H9 (cell line): ENCODE measurements at regions not wholly inside any gene's neighbourhood (a gene's known extent, or its start where the extent isn't known, plus 50 kb on each side); places are given as distances from the start of the nearest gene placed in this dataset.

Experiments used
- DNase-seq: peaks from one replicate; pipeline ENCODE4 v3.0.0-alpha.2; 2017
- H2AFZ ChIP-seq: one replicate; pipeline ENCODE4 v1.6.1; 2013; ENCODE audit warnings: mild to moderate bottlenecking, low read length, control low read depth, moderate library complexity
- H2AK5ac ChIP-seq: 2 replicates; pipeline ENCODE4 v1.6.1; 2013; ENCODE audit warnings: low read length, control low read depth, mixed read lengths; ENCODE audit not compliant: insufficient read length
- H2BK120ac ChIP-seq: one replicate; pipeline ENCODE4 v1.6.1; 2013; ENCODE audit warnings: low read depth, mild to moderate bottlenecking, low read length, control low read depth, inconsistent platforms; ENCODE audit not compliant: poor library complexity, severe bottlenecking
- H2BK12ac ChIP-seq: 2 replicates; pipeline ENCODE4 v1.6.1; 2013; ENCODE audit warnings: low read length, control low read depth, mixed read lengths, low read depth; ENCODE audit not compliant: insufficient read length
- H2BK15ac ChIP-seq: 2 replicates; pipeline ENCODE4 v1.6.1; 2013; ENCODE audit warnings: low read depth, low read length, control low read depth
- H2BK20ac ChIP-seq: one replicate; pipeline ENCODE4 v1.6.1; 2013; ENCODE audit warnings: low read depth, mild to moderate bottlenecking, low read length, control low read depth, inconsistent platforms; ENCODE audit not compliant: poor library complexity, severe bottlenecking
- H2BK5ac ChIP-seq: 2 replicates; pipeline ENCODE4 v1.6.1; 2013; ENCODE audit warnings: low read length, control low read depth, mixed read lengths; ENCODE audit not compliant: insufficient read length
- H3K14ac ChIP-seq: 2 replicates; pipeline ENCODE4 v1.6.1; 2013; ENCODE audit warnings: low read length, control low read depth; ENCODE audit not compliant: insufficient read depth
- H3K18ac ChIP-seq: 2 replicates; pipeline ENCODE4 v1.6.1; 2013; ENCODE audit warnings: low read depth, mild to moderate bottlenecking, mixed read lengths, low read length, control low read depth; ENCODE audit not compliant: insufficient read length
- H3K23ac ChIP-seq: 2 replicates; pipeline ENCODE4 v1.6.1; 2013; ENCODE audit warnings: low read length, control low read depth, mixed read lengths, low read depth; ENCODE audit not compliant: insufficient read length
- H3K23me2 ChIP-seq: 2 replicates; pipeline ENCODE4 v1.6.1; 2013; ENCODE audit warnings: low read depth, mild to moderate bottlenecking, mixed read lengths, low read length, control low read depth; ENCODE audit not compliant: insufficient read length, poor library complexity, severe bottlenecking
- H3K27ac ChIP-seq: 2 replicates; pipeline ENCODE4 v1.5.1; 2013; ENCODE audit warnings: low read length, control low read depth, mixed read lengths, low read depth; ENCODE audit not compliant: insufficient read length
- H3K27me3 ChIP-seq: 2 replicates; pipeline ENCODE4 v1.6.1; 2013; ENCODE audit warnings: low read length, control low read depth, inconsistent platforms; ENCODE audit not compliant: insufficient read depth
- H3K4ac ChIP-seq: 2 replicates; pipeline ENCODE4 v1.6.1; 2013; ENCODE audit warnings: low read depth, mild to moderate bottlenecking, control low read depth, inconsistent platforms, low read length, moderate library complexity
- H3K4me1 ChIP-seq: 2 replicates; pipeline ENCODE4 v1.6.1; 2013; ENCODE audit warnings: low read length, control low read depth, inconsistent platforms; ENCODE audit not compliant: insufficient read depth
- H3K4me2 ChIP-seq: 2 replicates; pipeline ENCODE4 v1.6.1; 2013; ENCODE audit warnings: low read length, control low read depth, mixed read lengths; ENCODE audit not compliant: insufficient read length, insufficient read depth
- H3K56ac ChIP-seq: 2 replicates; pipeline ENCODE4 v1.6.1; 2013; ENCODE audit warnings: low read depth, mild to moderate bottlenecking, mixed read lengths, low read length, control low read depth; ENCODE audit not compliant: insufficient read length
- H3K79me1 ChIP-seq: 2 replicates; pipeline ENCODE4 v1.6.1; 2013; ENCODE audit warnings: low read depth, mild to moderate bottlenecking, moderate library complexity, low read length, control low read depth, inconsistent platforms; ENCODE audit not compliant: insufficient read depth, poor library complexity, severe bottlenecking
- H3K79me2 ChIP-seq: 2 replicates; pipeline ENCODE4 v1.6.1; 2013; ENCODE audit warnings: low read length, control low read depth, inconsistent platforms; ENCODE audit not compliant: insufficient read depth
- H3K9ac ChIP-seq: 2 replicates; pipeline ENCODE4 v1.6.1; 2013; ENCODE audit warnings: low read length, control low read depth, mixed read lengths; ENCODE audit not compliant: insufficient read length; ENCODE audit errors: extremely low read depth
- H3K9me3 ChIP-seq: one replicate; pipeline ENCODE4 v1.6.1; 2013; ENCODE audit warnings: low read depth, low read length, inconsistent platforms; ENCODE audit not compliant: control insufficient read depth
- H3T11ph ChIP-seq: one replicate; pipeline ENCODE4 v1.6.1; 2013; ENCODE audit warnings: mild to moderate bottlenecking, low read length, control low read depth, inconsistent platforms
- H4K20me1 ChIP-seq: one replicate; pipeline ENCODE4 v1.6.1; 2013; ENCODE audit not compliant: control insufficient read depth, insufficient read length, insufficient read depth
- H4K5ac ChIP-seq: 2 replicates; pipeline ENCODE4 v1.6.1; 2013; ENCODE audit warnings: low read depth, mild to moderate bottlenecking, mixed read lengths, low read length, control low read depth; ENCODE audit not compliant: insufficient read length
- H4K8ac ChIP-seq: replicated peaks from 2 replicates; pipeline ENCODE4 v1.6.1; 2013; ENCODE audit warnings: low read length, control low read depth, mixed read lengths, low read depth; ENCODE audit not compliant: insufficient read length
- H4K91ac ChIP-seq: 2 replicates; pipeline ENCODE4 v1.6.1; 2013; ENCODE audit warnings: low read depth, mild to moderate bottlenecking, moderate library complexity, mixed read lengths, low read length, control low read depth; ENCODE audit not compliant: insufficient read length
- H3K27ac Mint-ChIP-seq, 3 experiments: 2 replicates in 2 of 3; 3 replicates in 1 of 3; pipeline ENCODE4 v1.8.0; 2020 to 2021; ENCODE audit warnings: mixed read lengths in 3 of 3, mild to moderate bottlenecking in 1 of 3, moderate library complexity in 1 of 3
- H3K27me3 Mint-ChIP-seq: 2 replicates; pipeline ENCODE4 v1.8.0; 2021; ENCODE audit warnings: low read depth, mild to moderate bottlenecking, moderate library complexity, mixed read lengths
- H3K36me3 Mint-ChIP-seq, 3 experiments: 2 replicates in 2 of 3; 3 replicates in 1 of 3; pipeline ENCODE4 v1.8.0; 2020 to 2021; ENCODE audit warnings: low read depth in 3 of 3, mixed read lengths in 3 of 3; ENCODE audit not compliant: insufficient read depth in 1 of 3
- H3K4me1 Mint-ChIP-seq, 2 experiments: 2 replicates each; pipeline ENCODE4 v1.8.0; 2020; ENCODE audit warnings: mixed read lengths in 2 of 2
- H3K4me3 Mint-ChIP-seq, 2 experiments: 2 replicates in 1 of 2; 3 replicates in 1 of 2; pipeline ENCODE4 v1.8.0; 2020 to 2021; ENCODE audit warnings: mild to moderate bottlenecking in 2 of 2, mixed read lengths in 2 of 2, moderate library complexity in 1 of 2
- H3K9me3 Mint-ChIP-seq, 2 experiments: 2 replicates in 1 of 2; 3 replicates in 1 of 2; pipeline ENCODE4 v1.8.0; 2020; ENCODE audit warnings: mild to moderate bottlenecking in 2 of 2, mixed read lengths in 2 of 2, moderate library complexity in 1 of 2
- WGBS: extraction: QIAGEN DNeasy Blood & Tissue Kit; methylation state at CpG from one replicate; pipeline ENCODE4 v1.1.7; 2013; ENCODE audit warnings: missing lambda C conversion rate, low lambda C conversion rate, mixed read lengths; ENCODE audit not compliant: insufficient read length; ENCODE audit errors: extremely low coverage; 5-methylcytosine and 5-hydroxymethylcytosine counted together
- TF ChIP-seq, protein P1 (sequence below): fragments of 200-600 bp; sonication (generic); conservative IDR thresholded peaks from 3 replicates; pipeline ENCODE4 v1.8.0; 2021; ENCODE audit warnings: antibody characterized with exemption, mild to moderate bottlenecking

DNA sequence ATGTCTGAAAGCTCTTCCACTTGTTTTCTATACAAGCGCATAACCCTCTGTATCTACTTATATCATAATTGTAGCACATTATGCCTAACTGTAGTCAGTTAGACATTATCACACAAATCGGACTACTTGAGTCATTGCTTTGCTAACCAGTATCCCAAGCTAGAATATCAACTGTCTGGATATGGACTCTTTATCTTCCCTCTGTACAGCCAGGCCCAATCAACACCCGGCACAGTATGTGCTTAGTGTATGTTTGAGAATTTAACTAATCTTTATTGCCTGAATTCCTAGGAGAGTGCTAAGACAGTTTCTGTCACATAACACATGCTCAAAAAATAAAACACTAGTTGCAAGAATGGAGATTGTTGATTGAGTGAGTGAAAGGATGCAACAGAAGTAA, 211.2 kb downstream of the ARL4A start:
- H3K79me1 ChIP-seq: no peaks in the 10 kb centered on the region
- no peaks in the 10 kb centered on the region for H3K23me2 ChIP-seq
- H3K27me3 ChIP-seq: no peaks in the 10 kb centered on the region
- H2BK12ac ChIP-seq: no peak overlapping the region
- H2BK20ac ChIP-seq: no peak overlapping the region
- no peak for DNase-seq
- H2BK5ac ChIP-seq: no peak overlapping the region
- H4K5ac ChIP-seq: no peak overlapping the region
- no peak overlapping the region for H3K18ac ChIP-seq
- no peaks in the 10 kb centered on the region for H4K20me1 ChIP-seq
- TF ChIP-seq, protein P1, sequence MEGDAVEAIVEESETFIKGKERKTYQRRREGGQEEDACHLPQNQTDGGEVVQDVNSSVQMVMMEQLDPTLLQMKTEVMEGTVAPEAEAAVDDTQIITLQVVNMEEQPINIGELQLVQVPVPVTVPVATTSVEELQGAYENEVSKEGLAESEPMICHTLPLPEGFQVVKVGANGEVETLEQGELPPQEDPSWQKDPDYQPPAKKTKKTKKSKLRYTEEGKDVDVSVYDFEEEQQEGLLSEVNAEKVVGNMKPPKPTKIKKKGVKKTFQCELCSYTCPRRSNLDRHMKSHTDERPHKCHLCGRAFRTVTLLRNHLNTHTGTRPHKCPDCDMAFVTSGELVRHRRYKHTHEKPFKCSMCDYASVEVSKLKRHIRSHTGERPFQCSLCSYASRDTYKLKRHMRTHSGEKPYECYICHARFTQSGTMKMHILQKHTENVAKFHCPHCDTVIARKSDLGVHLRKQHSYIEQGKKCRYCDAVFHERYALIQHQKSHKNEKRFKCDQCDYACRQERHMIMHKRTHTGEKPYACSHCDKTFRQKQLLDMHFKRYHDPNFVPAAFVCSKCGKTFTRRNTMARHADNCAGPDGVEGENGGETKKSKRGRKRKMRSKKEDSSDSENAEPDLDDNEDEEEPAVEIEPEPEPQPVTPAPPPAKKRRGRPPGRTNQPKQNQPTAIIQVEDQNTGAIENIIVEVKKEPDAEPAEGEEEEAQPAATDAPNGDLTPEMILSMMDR: no peak
- no peak overlapping the region for H3K4me2 ChIP-seq
- no peaks in the 10 kb centered on the region for H3K27me3 Mint-ChIP-seq
- H3K9me3 ChIP-seq: no peaks in the 10 kb centered on the region
- no peak overlapping the region for H3K23ac ChIP-seq
- H3K9ac ChIP-seq: no peak overlapping the region
- H3K36me3 Mint-ChIP-seq: no peaks in the 10 kb centered on the region; a peak in 1 of 7 replicates
- H4K91ac ChIP-seq: no peak overlapping the region
- no peak overlapping the region for H3K4ac ChIP-seq
- no peak overlapping the region for H2BK120ac ChIP-seq
- no peak overlapping the region for H3T11ph ChIP-seq
- no peak overlapping the region for H2AK5ac ChIP-seq
- H3K79me2 ChIP-seq: no peaks in the 10 kb centered on the region
- H3K4me1 ChIP-seq: no peaks in the 10 kb centered on the region; the same call in 1 of the 2 replicates
- H3K9me3 Mint-ChIP-seq: peaks cover 0 to 2% of the 10 kb centered on the region in 2 experiments; a peak in 1 of 5 replicates
- H3K4me1 Mint-ChIP-seq: peaks cover 8% of the 10 kb centered on the region in 2 experiments
- H4K8ac ChIP-seq: no peak overlapping the region
- H3K14ac ChIP-seq: no peak overlapping the region
- WGBS: no CpG with 5 or more reads among the region's 3 CpGs
- H2BK15ac ChIP-seq: no peak overlapping the region
- no peak overlapping the region for H2AFZ ChIP-seq
- H3K27ac ChIP-seq: no peak overlapping the region
- no peak overlapping the region for H3K27ac Mint-ChIP-seq
- H3K4me3 Mint-ChIP-seq: no peak overlapping the region
- H3K56ac ChIP-seq: no peak overlapping the region
